ENCODE measurements at regions not wholly inside any gene's neighbourhood (a gene's known extent, or its start where the extent isn't known, plus 50 kb on each side); places are given as distances from the start of the nearest gene placed in this dataset.

DNA sequence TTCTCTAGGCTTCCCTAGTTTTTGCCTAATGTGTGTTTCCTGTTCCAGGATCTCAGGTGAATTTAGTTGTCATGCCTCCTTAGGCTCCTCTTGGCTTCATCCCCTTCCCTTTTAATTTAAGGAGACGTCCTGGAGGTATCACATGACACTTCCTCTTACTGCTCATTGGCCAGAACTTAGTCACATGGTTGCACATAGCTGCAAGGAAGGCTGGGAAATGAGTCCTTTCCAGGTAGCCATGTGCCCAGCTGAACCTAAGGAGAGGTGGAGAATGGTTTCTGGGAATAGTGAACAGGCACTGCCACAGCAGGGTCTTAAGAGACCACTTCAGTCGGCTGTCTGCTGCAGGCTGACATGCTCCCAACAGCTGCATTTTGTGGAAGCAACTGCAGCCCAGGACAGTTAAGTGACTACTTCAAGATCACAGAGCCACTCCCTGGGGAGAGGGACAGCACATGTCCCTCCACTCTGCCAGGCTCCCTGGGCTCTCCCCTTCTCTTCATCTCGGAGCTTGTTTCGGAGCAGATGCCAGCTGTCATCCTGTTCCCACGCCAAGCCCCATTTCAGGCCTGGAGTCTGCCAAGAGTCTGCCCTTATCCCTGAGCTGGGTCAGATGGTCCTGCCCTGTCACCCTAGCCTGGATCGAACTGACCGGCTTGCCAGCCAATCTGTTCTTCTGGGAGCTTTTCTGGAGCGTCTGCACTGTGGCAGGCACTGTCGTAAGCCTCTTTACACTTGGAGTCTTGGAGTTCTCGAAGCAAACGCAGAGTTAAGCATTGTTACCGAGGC is 81.4 kb upstream of the FOXF1 start:
- Histone ChIP-seq H4K20me1 (replicated peaks; ENCODE audit: control insufficient read depth, extremely low read depth, insufficient read depth, low read length) (no peaks in the 10 kb centered on the region), H3K9me1 (replicated peaks; ENCODE audit: control insufficient read depth, extremely low read depth, insufficient read depth, low read length) (no peaks in the 10 kb centered on the region), H3K27me3 (ENCODE audit: control insufficient read depth in 2 of 2, insufficient read depth in 2 of 2, low read length in 2 of 2) (peaks cover 0 to under 1% of the 10 kb centered on the region in 2 experiments), H3K79me2 (ENCODE audit: control insufficient read depth, insufficient read depth, low read length) (no peaks in the 10 kb centered on the region), H3K9ac (replicated peaks; ENCODE audit: extremely low read depth, insufficient read depth, low read length) (no peak overlapping the region), H3K4me2 (ENCODE audit: insufficient read depth, low read length) (no peak overlapping the region), H3K4me3 (replicated peaks in 1 of 3; ENCODE audit: insufficient read depth in 1 of 3, low read depth in 1 of 3, low read length in 3 of 3) (no peak overlapping the region), H3K9me3 (replicated peaks; ENCODE audit: control insufficient read depth, insufficient read depth, low read length) (no peaks in the 10 kb centered on the region), H2AFZ (ENCODE audit: low read depth, low read length) (no peak overlapping the region), H3K27ac (ENCODE audit: insufficient read depth, low read depth, low read length) (no peak overlapping the region), H3K4me1 (ENCODE audit: control insufficient read depth, extremely low read depth, insufficient read depth, low read length) (no peaks in the 10 kb centered on the region), H3K36me3 (ENCODE audit: control insufficient read depth in 2 of 2, extremely low read depth in 1 of 2, insufficient read depth in 2 of 2, low read length in 2 of 2) (no peaks in the 10 kb centered on the region)
- DNase-seq (ENCODE audit: low read depth, low spot score) (no peak), FAIRE-seq (peak; percentile 55)
- ChIA-PET POLR2A (no interaction called here), CTCF (interaction anchor here (0.9 to 1.8 kb wide), 2 partner anchors 10 to 176 kb away, joined by 3 to 6 read pairs; no protein-coding TSS in a partner anchor)
- dilution Hi-C loops (cut with MboI; ENCODE audit: extremely low pct_ligation_motif_present, low sequenced_read_pairs) (no loop called here), intact Hi-C loops (cut with micrococcal nuclease) (no loop called here)
- BruUV-seq (replicated peaks): no TSS peak
- TF ChIP-seq POLR2AphosphoS5 (IDR thresholded peaks at IDR 0.05; ENCODE audit: insufficient read depth, low read depth, low read length) (no peak), POLR2A (IDR thresholded peaks at IDR 0.05; ENCODE audit: low read depth, low read length) (no peak), GATA2 (IDR thresholded peaks at IDR 0.05; ENCODE audit: insufficient read depth, insufficient read length, low read depth, low read length) (no peak), MYC (IDR thresholded peaks at IDR 0.05; ENCODE audit: low read depth, low read length) (no peak), MAX (IDR thresholded peaks at IDR 0.05; ENCODE audit: insufficient read depth, insufficient read length) (no peak), EZH2 (IDR thresholded peaks at IDR 0.05; ENCODE audit: borderline replicate concordance, low read depth, low read length, severe bottlenecking) (no peak), FOS (IDR thresholded peaks at IDR 0.05; ENCODE audit: borderline replicate concordance, insufficient read depth, low read length) (no peak), JUN (IDR thresholded peaks at IDR 0.05; ENCODE audit: borderline replicate concordance, insufficient read depth, insufficient read length, low read depth) (no peak)
- TF ChIP-seq, protein P1, sequence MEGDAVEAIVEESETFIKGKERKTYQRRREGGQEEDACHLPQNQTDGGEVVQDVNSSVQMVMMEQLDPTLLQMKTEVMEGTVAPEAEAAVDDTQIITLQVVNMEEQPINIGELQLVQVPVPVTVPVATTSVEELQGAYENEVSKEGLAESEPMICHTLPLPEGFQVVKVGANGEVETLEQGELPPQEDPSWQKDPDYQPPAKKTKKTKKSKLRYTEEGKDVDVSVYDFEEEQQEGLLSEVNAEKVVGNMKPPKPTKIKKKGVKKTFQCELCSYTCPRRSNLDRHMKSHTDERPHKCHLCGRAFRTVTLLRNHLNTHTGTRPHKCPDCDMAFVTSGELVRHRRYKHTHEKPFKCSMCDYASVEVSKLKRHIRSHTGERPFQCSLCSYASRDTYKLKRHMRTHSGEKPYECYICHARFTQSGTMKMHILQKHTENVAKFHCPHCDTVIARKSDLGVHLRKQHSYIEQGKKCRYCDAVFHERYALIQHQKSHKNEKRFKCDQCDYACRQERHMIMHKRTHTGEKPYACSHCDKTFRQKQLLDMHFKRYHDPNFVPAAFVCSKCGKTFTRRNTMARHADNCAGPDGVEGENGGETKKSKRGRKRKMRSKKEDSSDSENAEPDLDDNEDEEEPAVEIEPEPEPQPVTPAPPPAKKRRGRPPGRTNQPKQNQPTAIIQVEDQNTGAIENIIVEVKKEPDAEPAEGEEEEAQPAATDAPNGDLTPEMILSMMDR (IDR thresholded peaks at IDR 0.05; ENCODE audit: extremely low read depth in 1 of 2, insufficient read depth in 1 of 2, low read depth in 1 of 2, low read length in 2 of 2): no peak

Measured in endothelial cell of umbilical vein (primary cell).